A549 (cell line): ENCODE measurements at regions not wholly inside any gene's neighbourhood (a gene's known extent, or its start where the extent isn't known, plus 50 kb on each side); places are given as distances from the start of the nearest gene placed in this dataset.

Experiments
- ATAC-seq, 2 experiments: fragments of 200-7000 bp in 1 of 2; fragments of >200 bp in 1 of 2; cut with Nextera tagmentation in 1 of 2; cut with Tn5 transposase in 1 of 2; 3 replicates each; pipeline versions ENCODE4 v1.8.0 to v1.9.1; 2018 to 2020; ENCODE audit warnings: mild to moderate bottlenecking in 1 of 2, moderate library complexity in 1 of 2
- CTCF ChIA-PET: fragments of 300-600 bp; sonication (Branson Sonifier 250); formaldehyde crosslinking; extraction: SDS; loops from one replicate; lab custom pipeline; 2021; ENCODE audit warnings: antibody characterized with exemption, inconsistent platforms; lab: Yijun Ruan, JAX
- POLR2A ChIA-PET: fragments of 350-600 bp; formaldehyde crosslinking; extraction: SDS; loops from one replicate; lab custom pipeline; 2021; ENCODE audit warnings: antibody characterized with exemption, inconsistent platforms; lab: Yijun Ruan, JAX
- DNase-seq, 2 experiments: peaks; one replicate each; pipeline versions ENCODE4 v3.0.0 to v3.0.0-alpha.2; 2011 to 2016; ENCODE audit warnings: low read depth in 1 of 2, low spot score in 1 of 2
- FAIRE-seq: peaks from 2 replicates; lab custom pipeline; 2011; peaks lifted over from hg19 to GRCh38; lab: Jason Lieb, UNC
- H3K27ac ChIP-seq, 2 experiments: fragments of >200 bp; sonication (Bioruptor Twin); formaldehyde crosslinking; 3 replicates each; pipeline ENCODE4 v1.5.1; 2016 to 2017
- H3K4me1 ChIP-seq: fragments of >200 bp; sonication (Bioruptor Twin); formaldehyde crosslinking; 3 replicates; pipeline ENCODE4 v1.6.1; 2016
- H3K4me2 ChIP-seq: fragments of >200 bp; sonication (Bioruptor Twin); formaldehyde crosslinking; 3 replicates; pipeline ENCODE4 v1.6.1; 2016
- H3K4me3 ChIP-seq: fragments of >200 bp; sonication (Bioruptor Twin); formaldehyde crosslinking; 3 replicates; pipeline ENCODE4 v1.5.1; 2016
- H3K9me3 ChIP-seq: fragments of >200 bp; sonication (Bioruptor Twin); formaldehyde crosslinking; 3 replicates; pipeline ENCODE4 v1.6.1; 2016
- CBX8 ChIP-seq: fragments of 200-600 bp; sonication (generic); IDR thresholded peaks from 2 replicates; pipeline ENCODE4 v1.6.1; 2016
- CEBPB ChIP-seq, 2 experiments: fragments of >200 bp in 1 of 2; sonication (Bioruptor Twin) in 1 of 2; formaldehyde crosslinking in 1 of 2; IDR thresholded peaks; 2 replicates each; pipeline ENCODE4 v1.6.1; 2012 to 2016
- E2F6 ChIP-seq: IDR thresholded peaks from 2 replicates; pipeline ENCODE4 v1.6.1; 2012; ENCODE audit warnings: low read depth, borderline replicate concordance
- EHF ChIP-seq: fragments of 250-450 bp; sonication (Bioruptor Pico); IDR thresholded peaks from 2 replicates; pipeline ENCODE4 v1.5.0; 2020; ENCODE audit warnings: mild to moderate bottlenecking
- EHMT2 ChIP-seq: fragments of 200-600 bp; sonication (generic); IDR thresholded peaks from 2 replicates; pipeline ENCODE4 v1.6.1; 2016; ENCODE audit warnings: antibody characterized with exemption, low read depth, mild to moderate bottlenecking, moderate library complexity
- EP300 ChIP-seq, 2 experiments: fragments of >200 bp; sonication (Bioruptor Twin); formaldehyde crosslinking; IDR thresholded peaks; 2 replicates in 1 of 2; 3 replicates in 1 of 2; pipeline ENCODE4 v1.6.1; 2016 to 2017
- ESRRA ChIP-seq: fragments of 150-350 bp; IDR thresholded peaks from 2 replicates; pipeline ENCODE4 v1.6.1; 2014; ENCODE audit warnings: mild to moderate bottlenecking, low read length, borderline replicate concordance
- FOSL2 ChIP-seq, 2 experiments: fragments of 450-650 bp in 1 of 2; fragments of >200 bp in 1 of 2; sonication (Bioruptor Twin) in 1 of 2; formaldehyde crosslinking; IDR thresholded peaks; 2 replicates each; pipeline versions ENCODE4 v1.5.0 to v1.6.1; 2016 to 2020; ENCODE audit warnings: mild to moderate bottlenecking in 1 of 2, moderate library complexity in 1 of 2
- FOXS1 ChIP-seq: fragments of 250-450 bp; sonication (Bioruptor Pico); IDR thresholded peaks from 2 replicates; pipeline ENCODE4 v1.5.0; 2020; ENCODE audit warnings: mild to moderate bottlenecking, moderate library complexity
- GATA3 ChIP-seq: IDR thresholded peaks from 2 replicates; pipeline ENCODE4 v1.6.1; 2012; ENCODE audit warnings: borderline replicate concordance
- HDAC2 ChIP-seq: fragments of 200-600 bp; sonication (generic); IDR thresholded peaks from 2 replicates; pipeline ENCODE4 v1.6.1; 2016
- HES2 ChIP-seq: fragments of >200 bp; sonication (Bioruptor Twin); formaldehyde crosslinking; IDR thresholded peaks from 2 replicates; pipeline ENCODE4 v1.6.1; 2016
- HMGXB4 ChIP-seq: fragments of 250-450 bp; sonication (Bioruptor Pico); IDR thresholded peaks from 2 replicates; pipeline ENCODE4 v1.5.0; 2021; ENCODE audit warnings: mild to moderate bottlenecking, moderate library complexity, borderline replicate concordance
- HOXB5 ChIP-seq: fragments of 250-450 bp; sonication (Bioruptor Pico); IDR thresholded peaks from 2 replicates; pipeline ENCODE4 v1.5.0; 2020; ENCODE audit warnings: mild to moderate bottlenecking, moderate library complexity
- JUNB ChIP-seq: fragments of >200 bp; sonication (Bioruptor Twin); formaldehyde crosslinking; IDR thresholded peaks from 2 replicates; pipeline ENCODE4 v1.6.1; 2016
- KDM1A ChIP-seq: fragments of 200-600 bp; sonication (generic); IDR thresholded peaks from 2 replicates; pipeline ENCODE4 v1.6.1; 2016; ENCODE audit warnings: low read depth, mild to moderate bottlenecking
- KDM5A ChIP-seq: fragments of 200-600 bp; sonication (generic); IDR thresholded peaks from 2 replicates; pipeline ENCODE4 v1.6.1; 2016; ENCODE audit warnings: antibody characterized with exemption, mild to moderate bottlenecking
- MAFK ChIP-seq: fragments of 450-650 bp; IDR thresholded peaks from 2 replicates; pipeline ENCODE4 v1.6.1; 2014; ENCODE audit not compliant: partially characterized antibody
- NFE2L2 ChIP-seq: fragments of 150-350 bp; conservative IDR thresholded peaks from 2 replicates; pipeline ENCODE4 v1.6.1; 2014; ENCODE audit warnings: low read length
- NR3C1 ChIP-seq: fragments of >200 bp; sonication (Bioruptor Twin); formaldehyde crosslinking; IDR thresholded peaks from 3 replicates; pipeline ENCODE4 v1.6.1; 2017
- PBX3 ChIP-seq: IDR thresholded peaks from 2 replicates; pipeline ENCODE4 v1.6.1; 2012
- POLR2A ChIP-seq: IDR thresholded peaks from 2 replicates; pipeline ENCODE4 v1.6.1; 2012; ENCODE audit warnings: mild to moderate bottlenecking, low read length
- RAD21 ChIP-seq, 2 experiments: fragments of >200 bp in 1 of 2; sonication (Bioruptor Twin) in 1 of 2; formaldehyde crosslinking in 1 of 2; IDR thresholded peaks in 1 of 2; conservative IDR thresholded peaks in 1 of 2; 2 replicates in 1 of 2; 3 replicates in 1 of 2; pipeline ENCODE4 v1.6.1; 2012 to 2018; ENCODE audit warnings: inconsistent platforms in 1 of 2
- RCOR1 ChIP-seq: fragments of 150-350 bp; IDR thresholded peaks from 2 replicates; pipeline ENCODE4 v1.6.1; 2014; ENCODE audit warnings: antibody characterized with exemption, low read length, low read depth
- REST ChIP-seq: fragments of 200-600 bp; sonication (generic); IDR thresholded peaks from 2 replicates; pipeline ENCODE4 v1.6.1; 2016; ENCODE audit warnings: antibody characterized with exemption, mild to moderate bottlenecking, moderate library complexity
- RNF2 ChIP-seq: fragments of 200-600 bp; sonication (generic); IDR thresholded peaks from 2 replicates; pipeline ENCODE4 v1.6.1; 2016; ENCODE audit warnings: low read depth, mild to moderate bottlenecking, antibody characterized with exemption, moderate library complexity, borderline replicate concordance
- SMC3 ChIP-seq: fragments of >200 bp; sonication (Bioruptor Twin); formaldehyde crosslinking; IDR thresholded peaks from 3 replicates; pipeline ENCODE4 v1.6.1; 2018; ENCODE audit warnings: inconsistent platforms
- SREBF2 ChIP-seq: fragments of 450-650 bp; IDR thresholded peaks from 2 replicates; pipeline ENCODE4 v1.6.1; 2014; ENCODE audit warnings: mild to moderate bottlenecking, moderate library complexity
- TFCP2L1 ChIP-seq: fragments of 250-450 bp; sonication (Bioruptor Pico); IDR thresholded peaks from 2 replicates; pipeline ENCODE4 v1.5.0; 2021; ENCODE audit warnings: mild to moderate bottlenecking
- USF2 ChIP-seq: fragments of 450-650 bp; IDR thresholded peaks from 2 replicates; pipeline ENCODE4 v1.6.1; 2014; ENCODE audit warnings: antibody characterized with exemption
- ZFP36 ChIP-seq: fragments of 450-650 bp; IDR thresholded peaks from 2 replicates; pipeline ENCODE4 v1.6.1; 2014; ENCODE audit warnings: borderline replicate concordance; ENCODE audit not compliant: partially characterized antibody
- ZSCAN20 ChIP-seq: fragments of 250-450 bp; sonication (Bioruptor Pico); IDR thresholded peaks from 2 replicates; pipeline ENCODE4 v1.8.0; 2022; ENCODE audit warnings: mild to moderate bottlenecking, moderate library complexity
- WGBS: methylation state at CpG from one replicate; pipeline ENCODE4 v1.1.6; 2017; ENCODE audit errors: missing lambda C conversion rate; 5-methylcytosine and 5-hydroxymethylcytosine counted together

GRCh38 chr12:18207266-18207665, 54.1 kb upstream of the PIK3C2G start:
- FAIRE-seq (no peak), DNase-seq (no peak), ATAC-seq (no peak)
- H3K4me3 ChIP-seq: no peak overlapping the region
- POLR2A ChIA-PET: no interaction called here
- H3K4me2 ChIP-seq: no peak overlapping the region
- H3K9me3 ChIP-seq: no peaks in the 10 kb centered on the region
- H3K4me1 ChIP-seq: no peaks in the 10 kb centered on the region
- no peak for TF ChIP-seq RAD21 (conservative IDR thresholded peaks at IDR 0.05 in 1 of 2, IDR thresholded peaks at IDR 0.05 in 1 of 2)
- TF ChIP-seq EP300 (IDR thresholded peaks at IDR 0.05): no peak
- no peak for TF ChIP-seq ZSCAN20 (CRISPR knock-in tag)
- TF ChIP-seq E2F6: no peak
- no peak for TF ChIP-seq TFCP2L1 (CRISPR knock-in tag)
- TF ChIP-seq POLR2A: no peak
- TF ChIP-seq ESRRA: no peak
- no peak for TF ChIP-seq HDAC2
- no peak for TF ChIP-seq CBX8
- no peak for TF ChIP-seq KDM1A
- TF ChIP-seq KDM5A: no peak
- no peak for TF ChIP-seq HOXB5 (CRISPR knock-in tag)
- TF ChIP-seq PBX3: no peak
- no peak for TF ChIP-seq EHF (CRISPR knock-in tag)
- no peak for TF ChIP-seq HES2
- TF ChIP-seq RNF2: no peak
- no peak for TF ChIP-seq MAFK
- no peak overlapping the region for H3K27ac ChIP-seq
- CTCF ChIA-PET: no interaction called here

- ATAC-seq: no peak
- ChIA-PET CTCF (no interaction called here), POLR2A (no interaction called here)
- FAIRE-seq: no peak
- H3K9me3 ChIP-seq: no peaks in the 10 kb centered on the region
- TF ChIP-seq HMGXB4: no peak
- TF ChIP-seq NFE2L2: no peak
- no peak for TF ChIP-seq GATA3
- no peak for TF ChIP-seq SREBF2
- no peak for TF ChIP-seq SMC3
- no peak for TF ChIP-seq EHMT2
- TF ChIP-seq KDM5A: no peak
- TF ChIP-seq POLR2A: no peak
- no peak for TF ChIP-seq TFCP2L1 (CRISPR knock-in tag)
- no peak for TF ChIP-seq CEBPB (IDR thresholded peaks at IDR 0.05)
- TF ChIP-seq USF2: no peak
- no peak for TF ChIP-seq RNF2
- TF ChIP-seq NR3C1: no peak
- no peak for TF ChIP-seq HES2
- no peak for TF ChIP-seq FOSL2 (IDR thresholded peaks at IDR 0.05)
- no peak for TF ChIP-seq FOSL2 (CRISPR knock-in tag; IDR thresholded peaks at IDR 0.05)
- TF ChIP-seq RCOR1: no peak
- no peak for TF ChIP-seq JUNB
- TF ChIP-seq FOXS1 (CRISPR knock-in tag): no peak
- TF ChIP-seq ZFP36: no peak
- no peak for TF ChIP-seq REST
- H3K4me1 ChIP-seq: no peaks in the 10 kb centered on the region
- DNase-seq: no peak
- H3K4me2 ChIP-seq: no peak overlapping the region
- H3K4me3 ChIP-seq: no peak overlapping the region
- no peak overlapping the region for H3K27ac ChIP-seq
- WGBS: 55% methylated on average over 13 of the region's 13 CpGs
Observed at GRCh38 chr12:18206198-18206597, 55.1 kb upstream of the PIK3C2G start.
